ENCODE measurements at regions not wholly inside any gene's neighbourhood (a gene's known extent, or its start where the extent isn't known, plus 50 kb on each side); places are given as distances from the start of the nearest gene placed in this dataset.

GRCh38 chr1:197995408-197996258 is 78.5 kb downstream of the LHX9 start:
- TF ChIP-seq CTCF (IDR thresholded peaks at IDR 0.05; ENCODE audit: low read depth, low read length) (no peak), POLR2A (IDR thresholded peaks at IDR 0.05; ENCODE audit: extremely low read depth, insufficient read length) (no peak), MAX (IDR thresholded peaks at IDR 0.05; ENCODE audit: low read depth, low read length) (no peak)
